Ecto neural progenitor cell (in vitro differentiated cells): ENCODE measurements at regions not wholly inside any gene's neighbourhood (a gene's known extent, or its start where the extent isn't known, plus 50 kb on each side); places are given as distances from the start of the nearest gene placed in this dataset.
"Not testable (repeated sequence)": the region's sequence is repeated elsewhere in the genome, so short reads cannot be mapped to it uniquely, and the experiment has no call there.

ENCODE experiments used
- DNase-seq: peaks from one replicate; pipeline ENCODE4 v3.0.0-alpha.2; 2018; ENCODE audit warnings: low spot score

GRCh38 chr3:81851176-81851575 lies 89.7 kb upstream of the GBE1 start:
- DNase-seq = no peak

- DNase-seq = no peak
These were observed 85.5 kb upstream of the GBE1 start for GRCh38 chr3:81846988-81847387.

GRCh38 chr3:81841540-81841939 lies 80.1 kb upstream of the GBE1 start:
- DNase-seq = no peak

DNA sequence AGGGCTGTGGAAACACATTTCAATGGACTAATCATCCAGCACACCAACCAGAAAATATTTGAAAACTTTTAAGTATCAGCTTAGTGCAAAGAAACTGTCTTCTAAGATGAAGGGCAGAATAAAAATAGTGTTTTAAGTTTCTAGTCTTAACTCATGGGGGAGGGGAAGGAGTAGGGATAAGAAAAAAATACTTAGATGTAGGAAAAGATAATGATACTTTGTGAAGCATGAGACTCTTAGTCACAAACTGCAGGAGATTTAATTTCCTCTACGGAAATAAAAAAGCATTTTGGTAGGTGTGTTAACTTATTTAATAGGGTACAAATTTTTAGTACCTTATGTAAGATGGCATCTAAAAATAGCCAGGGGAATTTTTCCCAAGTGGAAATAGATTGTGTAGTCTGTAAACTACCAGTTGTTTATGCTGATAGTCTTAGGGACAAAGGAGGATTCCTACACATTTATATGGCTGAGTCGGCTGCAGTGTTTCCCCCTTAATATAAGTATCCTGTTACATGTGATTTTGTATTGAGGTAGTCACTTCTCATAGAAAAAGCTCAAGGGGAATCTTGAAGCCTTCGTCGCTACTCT lies 78.2 kb upstream of the GBE1 start:
- no peak for DNase-seq

DNA sequence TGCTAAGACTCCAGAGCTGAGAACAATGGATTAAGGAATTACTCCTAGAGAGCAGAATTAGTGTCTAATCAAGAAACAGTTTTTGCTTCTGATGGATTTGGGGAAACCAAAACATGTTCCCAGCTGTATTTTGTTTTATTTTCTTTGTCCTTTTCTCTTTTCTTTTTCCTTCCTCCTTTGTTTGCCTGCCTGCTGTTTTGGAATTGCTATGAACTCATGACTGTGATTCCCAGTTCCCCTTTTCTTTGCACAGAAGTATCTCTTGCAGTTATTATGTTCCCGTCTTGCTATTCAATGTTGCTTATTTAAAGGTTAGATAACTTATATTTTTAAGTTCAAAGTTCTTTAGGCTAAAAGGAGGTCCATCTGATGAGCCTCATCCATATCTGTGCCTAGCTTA lies 77.0 kb upstream of the GBE1 start:
- DNase-seq = no peak

GRCh38 chr3:81837071-81837593 lies 75.7 kb upstream of the GBE1 start:
- DNase-seq = no peak

DNA sequence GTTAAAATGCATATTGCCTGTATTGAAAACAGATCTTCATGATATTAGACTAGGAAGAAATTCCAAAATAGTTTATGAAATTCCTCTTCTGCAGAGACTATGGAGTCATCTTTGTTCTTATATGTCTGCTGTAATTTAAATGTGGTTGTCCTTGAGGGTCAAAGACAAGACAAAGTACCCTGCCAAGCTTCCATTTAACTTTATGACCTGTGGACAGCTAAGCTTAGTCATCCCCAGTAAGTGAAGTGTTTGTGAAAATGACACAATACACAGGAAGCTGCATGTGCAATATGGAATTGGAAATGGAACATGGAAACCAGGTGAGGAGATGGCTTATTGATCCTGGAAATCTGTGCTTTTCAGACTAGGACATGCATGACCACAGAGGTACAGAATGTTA lies 68.5 kb upstream of the GBE1 start:
- DNase-seq = no peak

- DNase-seq = not testable (repeated sequence)
These were observed 67.8 kb upstream of the GBE1 start for GRCh38 chr3:81829272-81829671.

- no peak for DNase-seq
These were observed 62.5 kb upstream of the GBE1 start for GRCh38 chr3:81823882-81824395.

GRCh38 chr3:81823086-81823485 lies 61.6 kb upstream of the GBE1 start:
- no peak for DNase-seq

- peak; percentile 48 for DNase-seq
These were observed 55.2 kb upstream of the GBE1 start for GRCh38 chr3:81816473-81817250.

GRCh38 chr3:81812098-81812497 lies 50.7 kb upstream of the GBE1 start:
- DNase-seq = not testable (repeated sequence)
